ENCODE measurements at regions not wholly inside any gene's neighbourhood (a gene's known extent, or its start where the extent isn't known, plus 50 kb on each side); places are given as distances from the start of the nearest gene placed in this dataset.
A peak's percentile ranks its signal among the peaks of the same experiment; 100 is the strongest.
"Not testable (repeated sequence)": the region's sequence is repeated elsewhere in the genome, so short reads cannot be mapped to it uniquely, and the experiment has no call there.

- not testable (repeated sequence) for DNase-seq (ENCODE audit: low spot score)
Measured at GRCh38 chr1:229173491-229174476, 97.1 kb upstream of the RAB4A start.

- DNase-seq (ENCODE audit: low spot score) = not testable (repeated sequence)
Measured at GRCh38 chr1:229175297-229175696, 95.6 kb upstream of the RAB4A start.

- DNase-seq (ENCODE audit: low spot score) = not testable (repeated sequence)
Measured at GRCh38 chr1:229176457-229176856, 94.5 kb upstream of the RAB4A start.

GRCh38 chr1:229180161-229180560, 90.8 kb upstream of the RAB4A start:
- DNase-seq (ENCODE audit: low spot score) = no peak

- no peak for DNase-seq (ENCODE audit: low spot score)
Measured at GRCh38 chr1:229181419-229181818, 89.5 kb upstream of the RAB4A start.

GRCh38 chr1:229183588-229183987, 87.3 kb upstream of the RAB4A start:
- no peak for DNase-seq (ENCODE audit: low spot score)

GRCh38 chr1:229184066-229184465, 86.8 kb upstream of the RAB4A start:
- no peak for DNase-seq (ENCODE audit: low spot score)

GRCh38 chr1:229185963-229186362, 84.9 kb upstream of the RAB4A start:
- no peak for DNase-seq (ENCODE audit: low spot score)

GRCh38 chr1:229186373-229187056, 84.4 kb upstream of the RAB4A start:
- DNase-seq (ENCODE audit: low spot score) = no peak

GRCh38 chr1:229190057-229190575, 80.8 kb upstream of the RAB4A start:
- DNase-seq (ENCODE audit: low spot score) = peak; percentile 32

GRCh38 chr1:229191066-229191674, 79.7 kb upstream of the RAB4A start:
- no peak for DNase-seq (ENCODE audit: low spot score)

- DNase-seq (ENCODE audit: low spot score) = no peak
Measured at GRCh38 chr1:229192031-229192430, 78.9 kb upstream of the RAB4A start.

- DNase-seq (ENCODE audit: low spot score) = no peak
Measured at GRCh38 chr1:229192853-229193252, 78.1 kb upstream of the RAB4A start.

- DNase-seq (ENCODE audit: low spot score) = no peak
Measured at GRCh38 chr1:229194096-229194495, 76.8 kb upstream of the RAB4A start.

GRCh38 chr1:229195246-229195645, 75.7 kb upstream of the RAB4A start:
- DNase-seq (ENCODE audit: low spot score) = no peak

- peak; percentile 47 for DNase-seq (ENCODE audit: low spot score)
Measured at GRCh38 chr1:229196404-229197264, 74.3 kb upstream of the RAB4A start.

- DNase-seq (ENCODE audit: low spot score) = no peak
Measured at GRCh38 chr1:229197265-229197585, 73.7 kb upstream of the RAB4A start.

- DNase-seq (ENCODE audit: low spot score) = peak; percentile 18
Measured at GRCh38 chr1:229199261-229200243, 71.4 kb upstream of the RAB4A start.

GRCh38 chr1:229203030-229203751, 67.7 kb upstream of the RAB4A start:
- DNase-seq (ENCODE audit: low spot score) = peak; percentile 91
